Transverse colon (tissue), 4 donors: ENCODE measurements at regions not wholly inside any gene's neighbourhood (a gene's known extent, or its start where the extent isn't known, plus 50 kb on each side); places are given as distances from the start of the nearest gene placed in this dataset.

Experiments used
- POLR2A ChIP-seq: fragments of 450-650 bp; IDR thresholded peaks from one replicate; pipeline ENCODE4 v1.6.1; 2016; ENCODE audit warnings: antibody characterized with exemption, mild to moderate bottlenecking, moderate library complexity
- POLR2AphosphoS5 ChIP-seq, 3 donors: sonication (generic); formaldehyde crosslinking; IDR thresholded peaks; one replicate each; pipeline ENCODE4 v1.6.1; 2016; ENCODE audit warnings: antibody characterized with exemption in 3 of 3
- TF ChIP-seq, protein P1 (sequence below), 5 experiments: fragments of 200-600 bp in 3 of 5; fragments of 450-650 bp in 2 of 5; sonication (generic) in 3 of 5; IDR thresholded peaks; 1 replicate in 2 of 5; 2 replicates in 3 of 5; pipeline ENCODE4 v1.5.1; 2016 to 2017; ENCODE audit warnings: antibody characterized with exemption in 5 of 5, inconsistent platforms in 3 of 5, mild to moderate bottlenecking in 2 of 5, moderate library complexity in 1 of 5

DNA sequence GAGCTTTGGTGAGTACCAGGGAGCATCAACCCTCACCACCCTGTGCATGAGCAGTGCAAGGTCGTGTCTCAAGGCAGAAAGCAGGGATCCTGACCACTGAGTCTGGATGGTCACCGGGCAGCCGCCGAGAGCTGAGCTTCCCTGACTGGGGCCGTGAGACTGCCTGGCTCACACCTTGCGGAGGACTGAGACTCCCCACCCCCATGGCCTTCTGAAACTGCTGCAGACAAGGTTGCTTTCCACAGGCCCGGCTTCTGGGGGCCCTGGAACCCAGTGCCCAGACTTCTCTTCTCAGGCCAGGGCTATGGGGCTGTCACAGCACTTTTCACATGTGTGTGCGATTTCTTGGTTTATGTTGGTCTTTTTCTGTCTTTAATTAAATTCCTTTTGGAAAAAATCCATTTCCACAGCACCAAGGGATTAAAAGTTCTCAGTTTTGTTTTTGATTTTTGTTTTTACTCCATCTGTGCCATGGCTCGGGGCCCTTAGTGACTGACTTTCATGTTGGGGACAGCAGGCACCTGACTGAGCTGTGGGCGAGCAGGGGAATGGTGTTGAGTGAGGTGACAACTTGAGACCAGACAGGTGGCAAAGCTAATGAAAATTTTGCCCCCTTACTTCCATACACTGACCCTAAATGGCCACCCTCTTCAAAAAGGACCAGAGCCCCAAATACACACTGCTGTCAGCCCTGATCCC, 297.9 kb downstream of the CYP26B1 start:
- TF ChIP-seq POLR2A = no peak
- no peak for TF ChIP-seq POLR2AphosphoS5 (IDR thresholded peaks at IDR 0.05)
- TF ChIP-seq, protein P1, sequence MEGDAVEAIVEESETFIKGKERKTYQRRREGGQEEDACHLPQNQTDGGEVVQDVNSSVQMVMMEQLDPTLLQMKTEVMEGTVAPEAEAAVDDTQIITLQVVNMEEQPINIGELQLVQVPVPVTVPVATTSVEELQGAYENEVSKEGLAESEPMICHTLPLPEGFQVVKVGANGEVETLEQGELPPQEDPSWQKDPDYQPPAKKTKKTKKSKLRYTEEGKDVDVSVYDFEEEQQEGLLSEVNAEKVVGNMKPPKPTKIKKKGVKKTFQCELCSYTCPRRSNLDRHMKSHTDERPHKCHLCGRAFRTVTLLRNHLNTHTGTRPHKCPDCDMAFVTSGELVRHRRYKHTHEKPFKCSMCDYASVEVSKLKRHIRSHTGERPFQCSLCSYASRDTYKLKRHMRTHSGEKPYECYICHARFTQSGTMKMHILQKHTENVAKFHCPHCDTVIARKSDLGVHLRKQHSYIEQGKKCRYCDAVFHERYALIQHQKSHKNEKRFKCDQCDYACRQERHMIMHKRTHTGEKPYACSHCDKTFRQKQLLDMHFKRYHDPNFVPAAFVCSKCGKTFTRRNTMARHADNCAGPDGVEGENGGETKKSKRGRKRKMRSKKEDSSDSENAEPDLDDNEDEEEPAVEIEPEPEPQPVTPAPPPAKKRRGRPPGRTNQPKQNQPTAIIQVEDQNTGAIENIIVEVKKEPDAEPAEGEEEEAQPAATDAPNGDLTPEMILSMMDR (IDR thresholded peaks at IDR 0.05) = no peak
